ENCODE measurements at regions not wholly inside any gene's neighbourhood (a gene's known extent, or its start where the extent isn't known, plus 50 kb on each side); places are given as distances from the start of the nearest gene placed in this dataset.

DNA sequence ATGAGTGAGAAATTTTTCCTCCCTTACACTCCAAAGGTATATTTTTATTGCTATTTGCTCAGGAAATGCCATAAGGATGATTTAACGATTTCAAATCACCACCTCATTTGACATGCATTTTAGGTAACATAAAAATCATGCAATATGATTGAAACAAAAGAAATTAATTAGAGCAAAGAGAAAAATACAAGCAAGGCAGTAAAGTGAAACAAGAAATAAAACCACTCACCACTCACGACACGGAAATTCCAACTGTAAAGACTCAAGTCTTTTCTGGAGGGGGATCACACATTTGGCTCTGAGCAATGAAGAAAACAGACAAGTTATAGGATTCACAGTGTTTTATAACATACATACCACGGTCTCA, 86.8 kb upstream of the ARHGAP29 start:
- no peak for TF ChIP-seq CTCF (IDR thresholded peaks at IDR 0.05 in 2 of 3, conservative IDR thresholded peaks at IDR 0.05 in 1 of 3; ENCODE audit: borderline replicate concordance in 1 of 3, insufficient read depth in 1 of 3, low read depth in 2 of 3, low read length in 2 of 3)
- TF ChIP-seq, protein P1, sequence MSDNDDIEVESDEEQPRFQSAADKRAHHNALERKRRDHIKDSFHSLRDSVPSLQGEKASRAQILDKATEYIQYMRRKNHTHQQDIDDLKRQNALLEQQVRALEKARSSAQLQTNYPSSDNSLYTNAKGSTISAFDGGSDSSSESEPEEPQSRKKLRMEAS (IDR thresholded peaks at IDR 0.05), result no peak
- TF ChIP-seq CEBPB (IDR thresholded peaks at IDR 0.05; ENCODE audit: low read depth), result peak; percentile 40; the same call in 1 of the 2 replicates
- TF ChIP-seq ZNF274 (IDR thresholded peaks at IDR 0.05; ENCODE audit: low read depth, low read length), result no peak
- TF ChIP-seq, protein P2, sequence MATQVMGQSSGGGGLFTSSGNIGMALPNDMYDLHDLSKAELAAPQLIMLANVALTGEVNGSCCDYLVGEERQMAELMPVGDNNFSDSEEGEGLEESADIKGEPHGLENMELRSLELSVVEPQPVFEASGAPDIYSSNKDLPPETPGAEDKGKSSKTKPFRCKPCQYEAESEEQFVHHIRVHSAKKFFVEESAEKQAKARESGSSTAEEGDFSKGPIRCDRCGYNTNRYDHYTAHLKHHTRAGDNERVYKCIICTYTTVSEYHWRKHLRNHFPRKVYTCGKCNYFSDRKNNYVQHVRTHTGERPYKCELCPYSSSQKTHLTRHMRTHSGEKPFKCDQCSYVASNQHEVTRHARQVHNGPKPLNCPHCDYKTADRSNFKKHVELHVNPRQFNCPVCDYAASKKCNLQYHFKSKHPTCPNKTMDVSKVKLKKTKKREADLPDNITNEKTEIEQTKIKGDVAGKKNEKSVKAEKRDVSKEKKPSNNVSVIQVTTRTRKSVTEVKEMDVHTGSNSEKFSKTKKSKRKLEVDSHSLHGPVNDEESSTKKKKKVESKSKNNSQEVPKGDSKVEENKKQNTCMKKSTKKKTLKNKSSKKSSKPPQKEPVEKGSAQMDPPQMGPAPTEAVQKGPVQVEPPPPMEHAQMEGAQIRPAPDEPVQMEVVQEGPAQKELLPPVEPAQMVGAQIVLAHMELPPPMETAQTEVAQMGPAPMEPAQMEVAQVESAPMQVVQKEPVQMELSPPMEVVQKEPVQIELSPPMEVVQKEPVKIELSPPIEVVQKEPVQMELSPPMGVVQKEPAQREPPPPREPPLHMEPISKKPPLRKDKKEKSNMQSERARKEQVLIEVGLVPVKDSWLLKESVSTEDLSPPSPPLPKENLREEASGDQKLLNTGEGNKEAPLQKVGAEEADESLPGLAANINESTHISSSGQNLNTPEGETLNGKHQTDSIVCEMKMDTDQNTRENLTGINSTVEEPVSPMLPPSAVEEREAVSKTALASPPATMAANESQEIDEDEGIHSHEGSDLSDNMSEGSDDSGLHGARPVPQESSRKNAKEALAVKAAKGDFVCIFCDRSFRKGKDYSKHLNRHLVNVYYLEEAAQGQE (IDR thresholded peaks at IDR 0.05; ENCODE audit: low read depth), result no peak
- TF ChIP-seq POLR2AphosphoS5 (IDR thresholded peaks at IDR 0.05; ENCODE audit: low read depth, low read length), result no peak

All from HCT116 (cell line).